ENCODE measurements at regions not wholly inside any gene's neighbourhood (a gene's known extent, or its start where the extent isn't known, plus 50 kb on each side); places are given as distances from the start of the nearest gene placed in this dataset.

DNA sequence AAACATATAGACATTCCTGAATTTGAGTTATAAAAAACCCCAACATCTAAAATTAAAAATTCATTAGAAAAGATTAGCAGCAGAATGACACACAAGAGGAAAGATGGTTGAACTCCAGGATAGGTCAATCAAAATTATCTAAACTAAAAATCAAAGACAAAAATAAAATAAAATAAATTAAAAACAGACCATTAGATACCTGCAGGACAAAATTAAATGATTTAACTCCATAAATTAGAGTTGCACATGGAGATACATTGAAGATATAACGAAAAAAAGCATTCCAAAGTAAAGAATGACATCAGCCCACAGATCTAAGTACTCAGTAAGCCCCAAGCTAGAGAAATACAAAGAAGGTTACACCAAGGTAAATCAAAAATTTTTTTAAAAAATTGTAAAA lies 226.1 kb upstream of the SORCS1 start:
- no peak overlapping the region for H3K27ac Mint-ChIP-seq (ENCODE audit: unreplicated experiment)
- no peaks in the 10 kb centered on the region for H3K9me3 Mint-ChIP-seq
- DNase-seq (ENCODE audit: low read depth, low spot score): no peak
- H3K4me3 Mint-ChIP-seq: no peak overlapping the region
- H3K4me1 Mint-ChIP-seq: no peaks in the 10 kb centered on the region
- TF ChIP-seq, protein P1, sequence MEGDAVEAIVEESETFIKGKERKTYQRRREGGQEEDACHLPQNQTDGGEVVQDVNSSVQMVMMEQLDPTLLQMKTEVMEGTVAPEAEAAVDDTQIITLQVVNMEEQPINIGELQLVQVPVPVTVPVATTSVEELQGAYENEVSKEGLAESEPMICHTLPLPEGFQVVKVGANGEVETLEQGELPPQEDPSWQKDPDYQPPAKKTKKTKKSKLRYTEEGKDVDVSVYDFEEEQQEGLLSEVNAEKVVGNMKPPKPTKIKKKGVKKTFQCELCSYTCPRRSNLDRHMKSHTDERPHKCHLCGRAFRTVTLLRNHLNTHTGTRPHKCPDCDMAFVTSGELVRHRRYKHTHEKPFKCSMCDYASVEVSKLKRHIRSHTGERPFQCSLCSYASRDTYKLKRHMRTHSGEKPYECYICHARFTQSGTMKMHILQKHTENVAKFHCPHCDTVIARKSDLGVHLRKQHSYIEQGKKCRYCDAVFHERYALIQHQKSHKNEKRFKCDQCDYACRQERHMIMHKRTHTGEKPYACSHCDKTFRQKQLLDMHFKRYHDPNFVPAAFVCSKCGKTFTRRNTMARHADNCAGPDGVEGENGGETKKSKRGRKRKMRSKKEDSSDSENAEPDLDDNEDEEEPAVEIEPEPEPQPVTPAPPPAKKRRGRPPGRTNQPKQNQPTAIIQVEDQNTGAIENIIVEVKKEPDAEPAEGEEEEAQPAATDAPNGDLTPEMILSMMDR (conservative IDR thresholded peaks at IDR 0.05): no peak
- H3K27me3 Mint-ChIP-seq (ENCODE audit: low read depth): no peaks in the 10 kb centered on the region
- no peaks in the 10 kb centered on the region for H3K36me3 Mint-ChIP-seq (ENCODE audit: low read depth)

DNA sequence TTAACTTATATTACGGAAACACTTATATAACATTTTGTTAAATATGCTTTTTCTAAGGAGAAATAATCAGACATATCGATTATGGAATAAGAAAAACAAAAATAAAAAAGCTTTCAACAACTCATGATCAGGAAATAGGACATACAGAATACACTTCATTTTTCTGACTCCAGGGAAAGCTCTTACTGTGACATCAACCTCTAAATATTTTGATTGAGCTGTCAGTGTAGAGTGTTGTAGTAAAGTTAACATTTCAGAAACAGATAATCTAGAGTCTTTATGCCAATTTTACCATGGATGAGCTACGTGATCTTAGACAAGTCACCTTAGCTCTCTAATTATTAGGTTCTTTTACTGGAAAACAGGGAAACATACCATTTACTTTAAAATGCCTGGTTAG lies 218.9 kb upstream of the SORCS1 start:
- TF ChIP-seq, protein P1 (conservative IDR thresholded peaks at IDR 0.05): no peak
- Mint-ChIP-seq H3K4me1 (peaks cover 15% of the 10 kb centered on the region), H3K27me3 (ENCODE audit: low read depth) (no peaks in the 10 kb centered on the region), H3K36me3 (ENCODE audit: low read depth) (no peaks in the 10 kb centered on the region), H3K4me3 (no peak overlapping the region), H3K27ac (ENCODE audit: unreplicated experiment) (no peak overlapping the region), H3K9me3 (peaks cover 9% of the 10 kb centered on the region)
- no peak for DNase-seq (ENCODE audit: low read depth, low spot score)

DNA sequence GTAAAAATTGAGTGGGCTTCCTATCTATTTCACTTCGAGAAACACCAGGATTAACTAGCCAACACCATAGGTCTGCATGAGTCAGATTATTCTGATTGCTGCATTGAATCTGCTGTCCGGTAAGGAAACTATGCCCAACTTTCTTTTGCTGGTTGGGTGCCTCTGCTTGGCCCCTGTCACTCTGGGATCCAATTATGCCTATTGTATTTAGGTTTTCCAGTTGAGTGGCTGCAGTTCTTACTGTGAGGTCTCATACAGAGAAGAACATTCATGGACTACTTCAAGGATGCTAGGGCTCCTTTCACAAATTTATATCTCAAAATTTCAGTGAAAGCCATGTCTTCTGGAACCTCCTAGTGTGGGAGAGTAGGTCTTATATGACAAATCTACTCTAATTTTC lies 215.1 kb upstream of the SORCS1 start:
- H3K9me3 Mint-ChIP-seq: peaks cover 18% of the 10 kb centered on the region
- TF ChIP-seq, protein P1 (conservative IDR thresholded peaks at IDR 0.05): no peak
- no peaks in the 10 kb centered on the region for H3K27me3 Mint-ChIP-seq (ENCODE audit: low read depth)
- no peaks in the 10 kb centered on the region for H3K36me3 Mint-ChIP-seq (ENCODE audit: low read depth)
- no peak overlapping the region for H3K4me3 Mint-ChIP-seq
- H3K27ac Mint-ChIP-seq (ENCODE audit: unreplicated experiment): no peak overlapping the region
- peaks cover 15% of the 10 kb centered on the region for H3K4me1 Mint-ChIP-seq
- DNase-seq (ENCODE audit: low read depth, low spot score): no peak

DNA sequence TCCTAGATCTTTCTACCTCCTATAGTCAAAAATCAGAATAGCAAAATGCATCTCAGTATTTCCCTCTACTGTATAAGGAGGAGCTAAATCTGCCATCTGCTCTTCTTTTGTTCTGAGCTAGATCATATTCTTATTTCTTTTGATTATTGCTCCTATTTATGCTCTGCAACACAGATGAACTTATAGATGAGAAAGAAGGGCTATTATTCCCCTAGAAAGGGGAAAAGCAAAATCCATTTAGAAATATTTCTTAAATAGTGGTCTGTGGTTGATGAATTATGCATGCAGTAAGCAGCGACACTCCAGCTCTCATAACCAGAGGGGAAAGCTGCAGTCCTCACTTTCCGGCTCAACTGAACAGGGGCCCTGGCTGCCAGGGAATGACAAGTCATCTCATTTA lies 207.3 kb upstream of the SORCS1 start:
- H3K27me3 Mint-ChIP-seq (ENCODE audit: low read depth): no peaks in the 10 kb centered on the region
- no peak overlapping the region for H3K4me3 Mint-ChIP-seq
- no peaks in the 10 kb centered on the region for H3K4me1 Mint-ChIP-seq
- peaks cover 5% of the 10 kb centered on the region for H3K9me3 Mint-ChIP-seq
- TF ChIP-seq, protein P1 (conservative IDR thresholded peaks at IDR 0.05): no peak
- no peak for DNase-seq (ENCODE audit: low read depth, low spot score)
- no peaks in the 10 kb centered on the region for H3K36me3 Mint-ChIP-seq (ENCODE audit: low read depth)
- H3K27ac Mint-ChIP-seq (ENCODE audit: unreplicated experiment): no peak overlapping the region

DNA sequence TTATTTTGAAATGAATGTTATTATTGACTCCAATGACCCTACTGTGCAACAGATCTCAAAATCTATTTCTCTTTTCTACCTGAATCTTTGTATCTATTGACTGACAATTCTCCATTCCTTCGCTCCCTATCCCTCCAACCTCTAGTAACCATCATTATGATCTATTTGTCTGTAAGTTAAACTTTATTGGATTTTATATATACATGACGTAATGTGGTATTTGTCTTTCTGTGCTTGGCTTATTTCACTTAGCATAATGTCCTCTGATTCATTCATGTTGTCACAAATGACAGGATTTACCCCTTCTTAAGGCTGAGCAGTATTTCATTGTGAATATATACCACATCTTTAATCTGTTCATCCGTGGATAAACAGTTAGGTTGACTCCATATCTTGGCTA lies 200.4 kb upstream of the SORCS1 start:
- Mint-ChIP-seq H3K4me3 (no peak overlapping the region), H3K36me3 (ENCODE audit: low read depth) (no peaks in the 10 kb centered on the region), H3K4me1 (no peaks in the 10 kb centered on the region), H3K27me3 (ENCODE audit: low read depth) (no peaks in the 10 kb centered on the region), H3K9me3 (no peaks in the 10 kb centered on the region), H3K27ac (ENCODE audit: unreplicated experiment) (no peak overlapping the region)
- TF ChIP-seq, protein P1 (conservative IDR thresholded peaks at IDR 0.05): no peak
- DNase-seq (ENCODE audit: low read depth, low spot score): no peak

DNA sequence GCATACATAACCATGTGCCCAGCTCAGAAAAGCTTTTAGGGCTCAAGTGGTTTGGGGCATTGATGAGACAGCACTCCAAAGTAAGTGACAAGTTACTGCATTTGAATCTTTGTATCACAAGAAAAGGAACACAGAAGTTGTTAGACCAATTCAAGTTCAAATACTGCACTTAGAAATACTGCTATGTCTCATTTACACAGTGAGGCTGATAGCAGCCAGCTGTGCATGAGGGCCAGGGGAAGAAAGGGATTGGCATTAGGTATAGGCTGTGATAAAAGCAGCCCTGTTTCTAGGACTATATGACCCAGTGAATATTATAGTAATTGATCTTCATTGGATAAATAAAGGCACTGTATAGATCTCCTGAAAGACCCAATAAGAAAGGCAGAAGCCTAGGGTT lies 197.8 kb upstream of the SORCS1 start:
- Mint-ChIP-seq H3K27me3 (ENCODE audit: low read depth) (no peaks in the 10 kb centered on the region), H3K4me3 (no peak overlapping the region), H3K4me1 (no peaks in the 10 kb centered on the region), H3K27ac (ENCODE audit: unreplicated experiment) (no peak overlapping the region), H3K36me3 (ENCODE audit: low read depth) (no peaks in the 10 kb centered on the region), H3K9me3 (no peaks in the 10 kb centered on the region)
- DNase-seq (ENCODE audit: low read depth, low spot score): no peak
- TF ChIP-seq, protein P1 (conservative IDR thresholded peaks at IDR 0.05): no peak

Measured in neural crest cell (in vitro differentiated cells).